Mucosa of descending colon (tissue), 3 donors: ENCODE measurements at regions not wholly inside any gene's neighbourhood (a gene's known extent, or its start where the extent isn't known, plus 50 kb on each side); places are given as distances from the start of the nearest gene placed in this dataset.

Experiments
- ATAC-seq: fragments of 200-7000 bp; cut with Tn5 transposase; one replicate; pipeline ENCODE4 v1.9.1; 2020; ENCODE audit warnings: mild to moderate bottlenecking, moderate library complexity
- DNase-seq, 3 donors: peaks; one replicate each; pipeline ENCODE4 v3.0.0-alpha.2; 2020
- H3K36me3 ChIP-seq: fragments of 200-600 bp; one replicate; pipeline ENCODE4 v1.8.0; 2021; ENCODE audit warnings: low read depth, mild to moderate bottlenecking
- H3K4me1 ChIP-seq: fragments of 200-600 bp; one replicate; pipeline ENCODE4 v1.8.0; 2021; ENCODE audit warnings: low read depth, mild to moderate bottlenecking
- H3K4me3 ChIP-seq: fragments of 200-600 bp; one replicate; pipeline ENCODE4 v1.8.0; 2021; ENCODE audit warnings: mild to moderate bottlenecking
- H3K9me3 ChIP-seq: fragments of 200-600 bp; one replicate; pipeline ENCODE4 v1.8.0; 2021; ENCODE audit warnings: mild to moderate bottlenecking
- CTCF ChIP-seq: fragments of 200-600 bp; IDR thresholded peaks from one replicate; pipeline ENCODE4 v1.8.0; 2022; ENCODE audit warnings: antibody characterized with exemption, mild to moderate bottlenecking
- intact Hi-C, 2 donors: fragments of 100-400 bp; cut with DNase I in 1 of 2; cut with micrococcal nuclease in 1 of 2; formaldehyde crosslinking; loops; one replicate each; pipeline versions ENCODE4 v1.11.0 to v1.11.1; 2022; cut with DNase I, micrococcal nuclease
- donor health status: DM: no; HTN: no; CAD: no; lungs with moderate emphysema.
- donor health status: DM: no; HTN: no; CAD: no.
- donor health status: DM: no; HTN: yes; CAD: no.

DNA sequence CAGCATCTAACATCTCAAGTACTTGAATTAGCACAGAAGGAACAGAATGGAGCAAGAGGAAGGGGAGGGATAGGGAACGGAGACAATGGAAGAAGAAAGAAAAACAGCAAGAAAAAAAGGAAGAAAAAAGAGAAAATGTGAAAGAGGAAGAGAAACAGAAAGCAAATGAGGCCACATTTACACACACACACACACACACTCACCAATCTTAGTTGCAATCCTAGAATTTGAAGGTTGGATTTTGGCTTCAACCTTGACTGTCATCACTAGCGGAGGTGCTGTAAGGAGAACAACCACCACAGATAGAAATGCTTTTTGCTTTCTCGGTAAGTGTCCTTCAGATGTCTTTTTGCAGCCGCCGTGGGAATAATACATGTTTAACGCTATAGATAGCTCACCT, 327.1 kb upstream of the NWD2 start:
- Histone ChIP-seq H3K4me1 (no peaks in the 10 kb centered on the region), H3K9me3 (no peaks in the 10 kb centered on the region), H3K4me3 (no peak overlapping the region), H3K36me3 (no peaks in the 10 kb centered on the region)
- intact Hi-C loops = no loop called here
- TF ChIP-seq CTCF = no peak
- ATAC-seq (no peak), DNase-seq (no peak)

DNA sequence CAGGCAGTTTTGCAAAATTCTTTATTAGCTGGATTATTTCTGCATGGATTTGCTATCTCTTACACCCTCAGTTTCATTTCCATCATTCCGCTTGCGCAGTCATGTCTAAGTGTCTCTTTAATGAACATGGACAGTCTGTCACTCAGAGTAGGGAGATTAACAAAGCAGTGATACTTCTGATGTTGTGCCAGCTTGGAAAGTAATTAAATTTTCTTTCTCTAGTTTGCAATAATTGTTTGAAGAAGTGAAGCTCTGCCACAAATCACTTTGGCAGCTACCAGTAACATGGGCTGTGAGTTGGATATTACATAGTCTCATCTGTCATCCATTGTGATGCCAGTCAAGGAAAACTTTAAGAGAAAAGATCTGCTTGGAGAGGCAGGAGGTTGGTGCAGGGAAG, 324.8 kb upstream of the NWD2 start:
- H3K4me1 ChIP-seq = no peaks in the 10 kb centered on the region
- ATAC-seq (no peak), DNase-seq (no peak)
- H3K9me3 ChIP-seq = no peaks in the 10 kb centered on the region
- intact Hi-C loops = no loop called here
- no peak for TF ChIP-seq CTCF
- no peak overlapping the region for H3K4me3 ChIP-seq
- no peaks in the 10 kb centered on the region for H3K36me3 ChIP-seq

GRCh38 chr4:36921476-36922216, 322.9 kb upstream of the NWD2 start:
- Histone ChIP-seq H3K4me1 (no peaks in the 10 kb centered on the region), H3K9me3 (no peaks in the 10 kb centered on the region), H3K4me3 (no peak overlapping the region), H3K36me3 (no peaks in the 10 kb centered on the region)
- intact Hi-C loops = no loop called here
- no peak for TF ChIP-seq CTCF
- ATAC-seq = no peak
- DNase-seq = no peak

- Histone ChIP-seq H3K4me1 (no peaks in the 10 kb centered on the region), H3K36me3 (no peaks in the 10 kb centered on the region), H3K9me3 (no peaks in the 10 kb centered on the region), H3K4me3 (no peak overlapping the region)
- ATAC-seq = no peak
- no peak for TF ChIP-seq CTCF
- intact Hi-C loops = no loop called here
- DNase-seq = no peak
Measured at GRCh38 chr4:36930562-36931111, 313.9 kb upstream of the NWD2 start.

- no peak for TF ChIP-seq CTCF
- intact Hi-C loops = no loop called here
- Histone ChIP-seq H3K4me3 (no peak overlapping the region), H3K9me3 (no peaks in the 10 kb centered on the region), H3K4me1 (no peaks in the 10 kb centered on the region), H3K36me3 (no peaks in the 10 kb centered on the region)
- DNase-seq = no peak
- no peak for ATAC-seq
Measured at GRCh38 chr4:36944232-36944631, 300.3 kb upstream of the NWD2 start.
